ENCODE measurements at regions not wholly inside any gene's neighbourhood (a gene's known extent, or its start where the extent isn't known, plus 50 kb on each side); places are given as distances from the start of the nearest gene placed in this dataset.

DNA sequence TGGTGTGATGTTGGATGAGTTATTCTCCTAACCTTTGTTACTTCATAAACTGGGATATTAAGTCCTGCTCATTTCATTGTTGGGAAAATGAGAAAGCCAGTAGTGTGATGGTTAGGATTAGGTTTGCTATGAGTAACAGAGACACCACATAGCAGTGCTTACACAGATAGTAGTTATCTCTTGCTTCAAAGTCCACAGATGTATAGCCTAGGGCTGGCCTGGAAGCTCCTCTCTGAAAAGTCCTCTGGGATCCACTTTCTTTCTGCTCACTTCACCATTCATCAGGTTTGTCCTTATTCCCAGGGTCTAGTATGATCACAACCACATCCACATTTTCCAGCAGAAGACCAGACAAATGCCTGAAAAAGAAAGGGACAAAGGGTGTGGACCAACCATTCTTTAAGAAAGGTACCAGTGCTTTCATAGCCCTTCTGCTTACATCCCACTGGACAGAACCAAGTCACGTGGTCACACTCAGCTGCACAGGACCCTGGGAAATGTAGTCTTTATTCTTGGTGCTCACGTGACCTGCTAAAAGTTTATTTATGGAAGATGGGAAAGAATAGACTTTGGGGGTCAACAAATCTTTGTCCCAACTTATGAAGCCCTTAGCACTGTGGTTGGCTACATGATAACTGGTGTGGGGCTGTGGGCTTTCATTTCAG, 108.9 kb downstream of the INSIG2 start:
- POLR2A ChIA-PET = no interaction called here

GRCh38 chr2:118190474-118190873, 102.2 kb downstream of the INSIG2 start:
- Mint-ChIP-seq H3K27me3 (ENCODE audit: low read depth) (peaks cover 11% of the 10 kb centered on the region), H3K36me3 (no peaks in the 10 kb centered on the region), H3K9me3 (no peaks in the 10 kb centered on the region), H3K27ac (no peak overlapping the region), H3K4me1 (peaks cover 47% of the 10 kb centered on the region), H3K4me3 (no peak overlapping the region)
- no peak for TF ChIP-seq CBFB (CRISPR knock-in tag; IDR thresholded peaks at IDR 0.05; ENCODE audit: low read depth)
- no peak for TF ChIP-seq ZNF121 (CRISPR knock-in tag; IDR thresholded peaks at IDR 0.05)
- TF ChIP-seq, protein P1, sequence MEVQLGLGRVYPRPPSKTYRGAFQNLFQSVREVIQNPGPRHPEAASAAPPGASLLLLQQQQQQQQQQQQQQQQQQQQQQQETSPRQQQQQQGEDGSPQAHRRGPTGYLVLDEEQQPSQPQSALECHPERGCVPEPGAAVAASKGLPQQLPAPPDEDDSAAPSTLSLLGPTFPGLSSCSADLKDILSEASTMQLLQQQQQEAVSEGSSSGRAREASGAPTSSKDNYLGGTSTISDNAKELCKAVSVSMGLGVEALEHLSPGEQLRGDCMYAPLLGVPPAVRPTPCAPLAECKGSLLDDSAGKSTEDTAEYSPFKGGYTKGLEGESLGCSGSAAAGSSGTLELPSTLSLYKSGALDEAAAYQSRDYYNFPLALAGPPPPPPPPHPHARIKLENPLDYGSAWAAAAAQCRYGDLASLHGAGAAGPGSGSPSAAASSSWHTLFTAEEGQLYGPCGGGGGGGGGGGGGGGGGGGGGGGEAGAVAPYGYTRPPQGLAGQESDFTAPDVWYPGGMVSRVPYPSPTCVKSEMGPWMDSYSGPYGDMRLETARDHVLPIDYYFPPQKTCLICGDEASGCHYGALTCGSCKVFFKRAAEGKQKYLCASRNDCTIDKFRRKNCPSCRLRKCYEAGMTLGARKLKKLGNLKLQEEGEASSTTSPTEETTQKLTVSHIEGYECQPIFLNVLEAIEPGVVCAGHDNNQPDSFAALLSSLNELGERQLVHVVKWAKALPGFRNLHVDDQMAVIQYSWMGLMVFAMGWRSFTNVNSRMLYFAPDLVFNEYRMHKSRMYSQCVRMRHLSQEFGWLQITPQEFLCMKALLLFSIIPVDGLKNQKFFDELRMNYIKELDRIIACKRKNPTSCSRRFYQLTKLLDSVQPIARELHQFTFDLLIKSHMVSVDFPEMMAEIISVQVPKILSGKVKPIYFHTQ (CRISPR knock-in tag; IDR thresholded peaks at IDR 0.05) = no peak
- no peak for TF ChIP-seq CDX4 (CRISPR knock-in tag; IDR thresholded peaks at IDR 0.05; ENCODE audit: borderline replicate concordance)
- no peak for TF ChIP-seq ATF3 (CRISPR knock-in tag; conservative IDR thresholded peaks at IDR 0.05)
- no peak for TF ChIP-seq JAZF1 (CRISPR knock-in tag; IDR thresholded peaks at IDR 0.05)
- TF ChIP-seq ATF2 (CRISPR knock-in tag; IDR thresholded peaks at IDR 0.05; ENCODE audit: borderline replicate concordance, low read depth) = no peak
- TF ChIP-seq EMX1 (CRISPR knock-in tag; IDR thresholded peaks at IDR 0.05) = no peak
- no peak for TF ChIP-seq ELF4 (CRISPR knock-in tag; IDR thresholded peaks at IDR 0.05; ENCODE audit: low read depth)
- no peak for TF ChIP-seq SMAD4 (CRISPR knock-in tag; IDR thresholded peaks at IDR 0.05)
- no peak for TF ChIP-seq SOX15 (CRISPR knock-in tag; IDR thresholded peaks at IDR 0.05)
- TF ChIP-seq ETV6 (CRISPR knock-in tag; IDR thresholded peaks at IDR 0.05) = no peak
- TF ChIP-seq, protein P2, sequence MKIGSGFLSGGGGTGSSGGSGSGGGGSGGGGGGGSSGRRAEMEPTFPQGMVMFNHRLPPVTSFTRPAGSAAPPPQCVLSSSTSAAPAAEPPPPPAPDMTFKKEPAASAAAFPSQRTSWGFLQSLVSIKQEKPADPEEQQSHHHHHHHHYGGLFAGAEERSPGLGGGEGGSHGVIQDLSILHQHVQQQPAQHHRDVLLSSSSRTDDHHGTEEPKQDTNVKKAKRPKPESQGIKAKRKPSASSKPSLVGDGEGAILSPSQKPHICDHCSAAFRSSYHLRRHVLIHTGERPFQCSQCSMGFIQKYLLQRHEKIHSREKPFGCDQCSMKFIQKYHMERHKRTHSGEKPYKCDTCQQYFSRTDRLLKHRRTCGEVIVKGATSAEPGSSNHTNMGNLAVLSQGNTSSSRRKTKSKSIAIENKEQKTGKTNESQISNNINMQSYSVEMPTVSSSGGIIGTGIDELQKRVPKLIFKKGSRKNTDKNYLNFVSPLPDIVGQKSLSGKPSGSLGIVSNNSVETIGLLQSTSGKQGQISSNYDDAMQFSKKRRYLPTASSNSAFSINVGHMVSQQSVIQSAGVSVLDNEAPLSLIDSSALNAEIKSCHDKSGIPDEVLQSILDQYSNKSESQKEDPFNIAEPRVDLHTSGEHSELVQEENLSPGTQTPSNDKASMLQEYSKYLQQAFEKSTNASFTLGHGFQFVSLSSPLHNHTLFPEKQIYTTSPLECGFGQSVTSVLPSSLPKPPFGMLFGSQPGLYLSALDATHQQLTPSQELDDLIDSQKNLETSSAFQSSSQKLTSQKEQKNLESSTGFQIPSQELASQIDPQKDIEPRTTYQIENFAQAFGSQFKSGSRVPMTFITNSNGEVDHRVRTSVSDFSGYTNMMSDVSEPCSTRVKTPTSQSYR (CRISPR knock-in tag; IDR thresholded peaks at IDR 0.05) = no peak
- TF ChIP-seq IRF1 (CRISPR knock-in tag; IDR thresholded peaks at IDR 0.05) = no peak
- ATAC-seq (no peak), DNase-seq (ENCODE audit: low spot score) (no peak)
- ChIA-PET POLR2A (no interaction called here), CTCF (no interaction called here)

More for the DNA sequence above, 108.9 kb downstream of the INSIG2 start:
- Mint-ChIP-seq H3K27ac (no peak overlapping the region), H3K9me3 (peaks cover 9% of the 10 kb centered on the region), H3K36me3 (no peaks in the 10 kb centered on the region), H3K4me1 (no peaks in the 10 kb centered on the region), H3K4me3 (no peak overlapping the region), H3K27me3 (ENCODE audit: low read depth) (no peaks in the 10 kb centered on the region)
- ATAC-seq (peak; percentile 92), DNase-seq (ENCODE audit: low spot score) (no peak)
- TF ChIP-seq USF1 (CRISPR knock-in tag; IDR thresholded peaks at IDR 0.05) = peak; percentile 93
- TF ChIP-seq, protein P3, sequence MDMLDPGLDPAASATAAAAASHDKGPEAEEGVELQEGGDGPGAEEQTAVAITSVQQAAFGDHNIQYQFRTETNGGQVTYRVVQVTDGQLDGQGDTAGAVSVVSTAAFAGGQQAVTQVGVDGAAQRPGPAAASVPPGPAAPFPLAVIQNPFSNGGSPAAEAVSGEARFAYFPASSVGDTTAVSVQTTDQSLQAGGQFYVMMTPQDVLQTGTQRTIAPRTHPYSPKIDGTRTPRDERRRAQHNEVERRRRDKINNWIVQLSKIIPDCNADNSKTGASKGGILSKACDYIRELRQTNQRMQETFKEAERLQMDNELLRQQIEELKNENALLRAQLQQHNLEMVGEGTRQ (CRISPR knock-in tag; IDR thresholded peaks at IDR 0.05) = peak; percentile 93
- 0 out of 2 replicates have a peak, but pooled peaks have one; percentile 21 for TF ChIP-seq NFYB (CRISPR knock-in tag; conservative IDR thresholded peaks at IDR 0.05; ENCODE audit: low read depth)
- no peak for TF ChIP-seq ZNF416 (CRISPR knock-in tag; IDR thresholded peaks at IDR 0.05)
- CTCF ChIA-PET = interaction anchor here (0.8 to 1.0 kb wide), 2 partner anchors 25 to 164 kb away, joined by 3 read pairs; no protein-coding TSS in a partner anchor

Measured in WTC11 (cell line).